ENCODE measurements at regions not wholly inside any gene's neighbourhood (a gene's known extent, or its start where the extent isn't known, plus 50 kb on each side); places are given as distances from the start of the nearest gene placed in this dataset.

DNA sequence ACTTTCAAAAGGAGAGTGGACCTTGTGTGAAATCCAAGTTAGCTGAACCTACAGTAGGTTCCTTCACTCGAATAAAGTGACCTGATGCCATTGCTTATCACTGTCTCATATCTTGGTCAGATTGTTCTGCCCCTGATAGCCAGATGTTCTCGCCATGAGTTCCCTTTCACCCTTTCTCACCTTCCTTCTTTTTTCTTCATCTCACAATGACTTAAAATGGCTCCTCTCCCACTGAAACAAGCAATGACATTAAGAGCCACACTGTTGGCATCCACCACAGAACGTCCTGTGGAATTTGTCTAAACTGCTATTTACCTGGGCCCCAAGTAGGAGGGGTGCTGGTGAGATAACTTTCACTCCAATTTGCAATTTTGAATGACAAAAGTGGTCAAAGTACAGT is 227.6 kb upstream of the PPP1R2C start:
- DNase-seq (ENCODE audit: low read depth in 1 of 2, low spot score in 1 of 2) = no peak

GRCh38 chrX:43008356-43008755 is 230.4 kb upstream of the PPP1R2C start:
- no peak for DNase-seq (ENCODE audit: low read depth in 1 of 2, low spot score in 1 of 2)

DNA sequence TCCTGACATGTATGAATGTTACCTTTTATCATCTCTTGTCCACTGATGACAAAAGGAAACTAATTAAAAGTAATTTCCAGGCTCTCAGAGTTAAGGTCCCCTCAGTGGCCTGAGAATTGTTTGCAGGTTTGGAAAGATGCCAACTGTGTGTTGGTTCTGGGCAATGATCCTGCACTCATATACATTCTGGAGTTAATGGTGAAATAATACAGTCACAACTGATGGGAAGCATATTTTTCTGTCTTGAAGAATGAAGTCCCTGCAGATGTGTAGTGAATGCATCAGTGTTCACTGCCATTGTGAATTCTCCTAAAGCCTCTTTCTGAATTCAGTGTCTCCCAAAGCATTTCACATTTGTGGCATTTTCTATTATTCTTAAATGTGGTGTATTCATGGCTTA is 238.1 kb upstream of the PPP1R2C start:
- no peak for DNase-seq (ENCODE audit: low read depth in 1 of 2, low spot score in 1 of 2)

DNA sequence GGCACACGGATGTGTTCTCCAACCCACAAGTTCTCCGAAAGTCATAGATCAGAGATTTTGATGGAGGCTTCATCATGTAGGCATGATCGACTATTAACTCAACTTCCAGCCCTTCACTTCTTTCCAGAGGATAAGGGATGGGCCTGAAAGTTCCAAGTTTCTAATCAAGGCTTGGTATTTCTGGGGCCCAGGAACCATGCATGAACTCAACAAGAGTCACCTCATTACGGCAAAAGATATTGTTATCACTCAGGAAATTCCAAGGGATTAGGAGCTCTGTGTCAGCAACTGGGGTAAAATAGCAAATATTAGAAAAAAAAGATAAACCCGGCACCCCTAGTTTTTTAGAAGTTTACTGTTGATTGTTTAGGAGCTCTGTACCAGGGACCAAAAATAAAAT is 240.1 kb upstream of the PPP1R2C start:
- DNase-seq (ENCODE audit: low read depth in 1 of 2, low spot score in 1 of 2) = no peak

DNA sequence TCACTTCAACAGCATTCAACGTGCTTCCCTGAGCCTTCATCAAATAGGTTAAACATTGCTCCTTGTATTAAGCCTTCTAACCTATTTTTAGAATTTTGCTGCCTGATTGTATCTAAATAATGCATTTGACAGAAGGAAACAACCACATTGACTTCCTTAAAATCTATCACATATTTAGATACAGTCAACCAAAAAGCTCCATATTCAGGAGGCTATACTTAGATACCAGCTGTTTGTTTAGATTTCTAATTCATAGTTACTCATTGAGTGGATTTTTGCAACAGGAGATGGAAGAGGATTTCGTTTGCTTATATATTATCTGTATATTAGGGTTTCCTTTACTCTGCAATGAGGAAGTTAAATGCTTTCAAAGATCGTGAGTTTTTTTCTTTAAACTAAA is 241.1 kb upstream of the PPP1R2C start:
- no peak for DNase-seq (ENCODE audit: low read depth in 1 of 2, low spot score in 1 of 2)

DNA sequence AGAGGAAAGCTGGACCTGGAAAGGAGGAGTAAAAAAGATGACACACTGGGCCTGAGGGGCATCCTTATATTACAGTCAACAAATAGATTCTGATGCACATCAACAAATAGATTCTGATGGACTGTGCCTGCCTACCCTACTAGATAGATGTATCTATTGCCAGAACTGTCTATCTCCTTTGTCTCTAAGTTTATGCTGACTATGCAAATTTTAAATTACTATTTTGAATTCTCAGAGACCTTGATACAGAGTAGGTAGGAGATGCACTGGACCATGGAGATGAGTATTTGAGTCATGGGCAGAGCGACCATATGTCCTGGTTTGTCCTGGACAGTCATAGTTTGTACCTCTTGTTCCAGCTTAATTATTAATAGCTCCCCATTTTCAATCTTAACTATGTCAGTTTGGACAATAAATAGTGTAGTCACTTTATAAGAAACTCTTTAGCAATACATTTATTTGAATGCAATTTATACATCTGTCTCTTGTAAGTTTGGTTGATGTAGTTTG is 247.9 kb upstream of the PPP1R2C start:
- no peak for DNase-seq (ENCODE audit: low read depth in 1 of 2, low spot score in 1 of 2)

DNA sequence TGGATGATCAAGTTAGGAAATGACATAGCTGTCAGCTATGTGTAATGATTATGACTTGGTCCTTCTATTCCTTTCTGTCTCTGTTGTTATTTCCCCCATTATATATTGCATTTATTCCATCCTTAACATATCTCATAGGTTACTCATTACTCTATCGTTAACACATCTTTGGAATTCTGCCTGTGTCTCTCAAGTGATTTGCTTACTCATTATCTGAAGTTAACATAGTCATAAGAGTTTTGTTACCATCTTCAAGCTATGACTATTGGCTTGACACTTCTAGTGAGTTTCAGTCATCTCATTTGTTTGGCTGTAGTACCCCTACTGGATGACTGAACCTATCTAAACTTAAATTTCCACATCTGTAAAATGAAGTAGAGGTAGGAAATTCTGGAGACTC is 286.1 kb upstream of the PPP1R2C start:
- DNase-seq (ENCODE audit: low read depth in 1 of 2, low spot score in 1 of 2) = no peak

DNA sequence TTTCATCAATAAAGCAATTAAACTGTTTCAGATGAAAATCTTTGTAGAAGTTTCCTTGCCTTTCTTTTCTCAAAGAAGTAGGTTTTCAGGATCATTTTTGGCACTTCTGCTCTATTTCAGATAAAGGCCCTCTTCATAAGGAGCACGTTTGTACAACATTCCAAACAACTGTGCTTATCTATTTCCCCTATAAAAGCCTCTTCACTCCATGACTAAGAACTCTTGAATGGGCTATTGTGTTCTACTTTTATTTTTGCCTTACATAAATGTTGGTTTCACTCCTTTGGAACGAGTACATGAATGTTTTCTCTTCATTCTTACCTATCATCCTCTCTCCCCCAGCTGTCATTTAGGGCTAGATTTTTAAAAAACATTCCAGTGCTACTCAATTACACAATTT is 288.0 kb upstream of the PPP1R2C start:
- no peak for DNase-seq (ENCODE audit: low read depth in 1 of 2, low spot score in 1 of 2)

- DNase-seq (ENCODE audit: low read depth in 1 of 2, low spot score in 1 of 2) = no peak
These were observed 290.7 kb upstream of the PPP1R2C start for GRCh38 chrX:43068639-43069038.

- no peak for DNase-seq (ENCODE audit: low read depth in 1 of 2, low spot score in 1 of 2)
These were observed 305.1 kb upstream of the PPP1R2C start for GRCh38 chrX:43083016-43083415.

DNA sequence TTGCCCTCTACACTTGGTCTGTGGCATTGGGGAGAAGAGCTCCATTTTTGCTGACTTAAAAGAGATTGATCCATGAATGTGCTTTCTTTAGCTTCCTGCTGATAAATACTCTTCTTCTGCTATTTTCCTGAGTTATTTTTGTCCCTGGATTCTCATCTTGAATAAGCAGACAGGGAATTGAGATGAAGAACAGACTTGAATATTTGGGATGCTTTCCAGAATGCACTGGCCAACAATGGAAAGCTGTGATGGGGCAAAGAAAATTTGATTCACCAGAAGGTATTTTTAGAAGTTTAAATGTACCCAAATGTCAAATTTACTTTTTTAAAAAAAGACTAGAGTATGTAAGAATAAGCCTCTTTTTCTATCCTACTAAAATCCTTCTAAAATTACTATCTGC is 309.9 kb upstream of the PPP1R2C start:
- DNase-seq (ENCODE audit: low read depth in 1 of 2, low spot score in 1 of 2) = no peak

DNA sequence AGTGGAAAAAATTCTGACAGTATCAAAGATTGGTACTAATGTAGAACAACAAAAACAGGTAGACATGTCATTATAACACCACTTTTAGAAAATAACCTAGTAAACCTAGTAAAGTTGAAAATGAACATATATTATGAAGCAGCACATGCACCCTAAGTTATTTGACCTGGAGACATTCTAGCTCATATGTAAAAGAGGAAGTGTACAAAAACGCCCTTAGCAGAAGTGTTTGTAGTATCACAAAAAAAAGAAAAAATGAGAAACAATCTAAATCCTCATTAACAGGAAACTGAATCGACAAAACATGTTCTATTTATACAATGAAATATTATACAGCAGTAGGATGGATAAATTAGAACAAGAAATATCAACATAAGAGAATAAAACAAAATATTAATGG is 318.9 kb upstream of the PPP1R2C start:
- DNase-seq (ENCODE audit: low read depth in 1 of 2, low spot score in 1 of 2) = no peak

GRCh38 chrX:43106009-43106408 is 328.0 kb upstream of the PPP1R2C start:
- DNase-seq (ENCODE audit: low read depth in 1 of 2, low spot score in 1 of 2) = no peak

- no peak for DNase-seq (ENCODE audit: low read depth in 1 of 2, low spot score in 1 of 2)
These were observed 330.9 kb upstream of the PPP1R2C start for GRCh38 chrX:43108828-43109227.

DNA sequence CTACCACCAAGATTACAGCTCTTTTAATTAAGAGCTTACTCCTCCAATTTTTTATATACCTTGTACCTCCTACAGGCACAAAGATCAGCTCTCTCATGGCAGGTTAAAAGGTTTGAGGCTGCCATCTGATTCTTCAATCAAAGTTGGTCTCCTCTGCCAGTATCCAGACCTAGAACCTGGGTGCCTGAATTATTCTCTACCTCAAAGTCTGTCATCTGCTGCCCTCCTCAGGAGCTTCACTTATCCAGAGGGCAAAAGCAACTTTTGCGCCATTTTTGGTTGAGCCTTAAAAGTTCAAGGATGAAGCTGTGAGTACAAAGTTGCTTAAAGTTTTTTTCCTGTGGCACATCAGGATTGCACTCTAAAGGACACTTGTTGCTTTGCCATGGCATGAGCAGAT is 343.7 kb upstream of the PPP1R2C start:
- DNase-seq (ENCODE audit: low read depth in 1 of 2, low spot score in 1 of 2) = no peak

DNA sequence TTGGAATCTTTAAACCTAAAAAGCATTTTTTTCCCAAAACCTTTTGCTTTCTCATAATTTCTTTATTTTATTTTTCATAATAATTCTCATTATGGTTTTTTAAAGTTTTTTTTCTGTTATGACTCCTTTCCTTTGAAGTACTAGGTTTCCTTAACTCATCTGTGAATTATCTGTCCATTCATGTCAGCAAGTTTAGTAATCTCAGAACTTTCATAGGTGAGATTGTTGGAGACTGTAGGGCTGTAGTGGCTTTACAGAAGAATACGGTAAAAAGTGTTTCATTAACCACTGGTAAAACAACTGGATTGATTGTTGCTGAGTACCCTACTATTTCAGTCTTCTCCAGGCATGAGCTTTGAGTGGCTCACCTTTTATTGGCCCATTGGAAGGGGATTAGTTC is 361.7 kb upstream of the PPP1R2C start:
- no peak for DNase-seq (ENCODE audit: low read depth in 1 of 2, low spot score in 1 of 2)

DNA sequence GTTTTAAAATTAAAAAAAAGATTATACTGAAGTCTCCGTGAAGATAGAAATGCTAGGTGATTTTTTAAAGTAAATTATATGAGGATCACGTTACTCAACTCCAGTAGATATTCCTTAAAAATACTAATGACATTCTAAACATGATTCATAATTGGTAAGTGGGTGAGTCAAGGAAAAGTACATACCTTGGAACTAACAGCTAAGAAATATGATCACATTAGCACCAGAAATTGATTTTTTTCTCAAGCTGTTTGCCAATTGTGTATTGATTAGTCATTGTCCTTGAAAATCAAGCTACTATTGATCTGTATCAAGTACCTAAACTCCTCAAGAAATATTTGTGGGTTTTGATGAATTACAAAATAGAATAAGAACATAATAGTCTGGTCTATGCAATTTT is 362.6 kb upstream of the PPP1R2C start:
- DNase-seq (ENCODE audit: low read depth in 1 of 2, low spot score in 1 of 2) = no peak

DNA sequence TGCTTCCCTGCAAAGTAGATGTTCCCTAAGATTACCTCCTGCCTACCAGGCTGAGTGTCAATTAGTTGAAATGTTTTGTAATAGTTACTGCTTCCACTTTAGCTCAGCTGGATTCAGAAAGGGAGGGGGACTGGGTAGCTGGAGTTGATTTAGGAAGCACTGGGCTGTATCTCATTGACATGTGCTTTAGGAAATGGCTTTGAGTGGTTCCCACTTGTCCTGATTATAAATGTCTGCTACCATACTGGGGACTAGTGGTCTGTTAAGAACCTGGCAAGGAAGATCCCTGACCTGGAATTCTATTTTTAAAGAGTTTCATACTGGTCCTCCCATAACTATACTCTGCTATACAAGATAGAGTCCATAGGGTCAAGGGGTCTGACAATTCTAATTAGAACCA is 363.9 kb upstream of the PPP1R2C start:
- DNase-seq (ENCODE audit: low read depth in 1 of 2, low spot score in 1 of 2) = no peak

- DNase-seq (ENCODE audit: low read depth in 1 of 2, low spot score in 1 of 2) = no peak
These were observed 370.3 kb upstream of the PPP1R2C start for GRCh38 chrX:43148305-43148704.

DNA sequence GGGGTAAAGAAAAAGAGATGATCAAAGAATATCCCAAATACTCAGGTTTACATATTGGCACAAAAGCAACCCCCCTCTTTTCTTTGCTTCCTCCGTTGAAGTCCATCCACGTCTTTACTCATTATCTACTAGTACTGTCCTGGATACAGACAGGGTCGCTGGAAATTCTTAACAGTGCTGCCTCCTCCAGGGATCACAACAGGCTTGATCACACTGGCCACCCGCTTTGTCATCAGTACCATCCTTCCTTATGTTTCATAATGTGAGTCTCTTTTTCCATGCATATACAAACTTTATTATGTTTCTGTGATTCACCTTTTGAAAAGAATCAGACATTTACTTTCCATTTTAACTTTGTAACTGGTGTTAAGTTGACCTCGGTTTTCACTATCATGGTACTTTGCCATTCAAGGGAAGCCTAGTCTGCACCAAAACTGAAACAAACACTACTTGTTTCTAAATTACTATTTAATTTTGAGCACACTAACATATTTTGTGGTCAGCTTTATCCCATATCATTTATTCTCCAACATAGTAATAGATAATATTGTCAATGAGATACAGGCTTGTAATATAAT is 387.5 kb upstream of the PPP1R2C start:
- DNase-seq (ENCODE audit: low read depth in 1 of 2, low spot score in 1 of 2) = no peak

DNA sequence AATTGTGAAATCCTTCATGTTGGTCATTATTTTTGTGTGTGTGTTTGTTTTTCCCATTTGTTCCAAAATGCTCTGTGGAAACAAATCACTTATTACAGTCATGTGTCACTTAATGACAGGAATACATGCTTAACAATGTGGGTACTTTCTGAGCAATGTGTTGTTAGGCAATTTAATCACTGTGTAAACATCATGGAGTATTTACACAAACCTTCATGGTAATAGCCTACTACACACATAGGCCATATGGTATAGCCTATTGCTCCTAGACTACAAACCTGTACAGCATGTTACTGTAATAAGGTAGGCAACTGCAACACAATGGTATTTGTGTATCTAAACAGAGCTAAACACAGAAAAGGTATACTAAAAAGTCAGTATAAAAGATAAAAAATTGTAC is 388.9 kb upstream of the PPP1R2C start:
- no peak for DNase-seq (ENCODE audit: low read depth in 1 of 2, low spot score in 1 of 2)

DNA sequence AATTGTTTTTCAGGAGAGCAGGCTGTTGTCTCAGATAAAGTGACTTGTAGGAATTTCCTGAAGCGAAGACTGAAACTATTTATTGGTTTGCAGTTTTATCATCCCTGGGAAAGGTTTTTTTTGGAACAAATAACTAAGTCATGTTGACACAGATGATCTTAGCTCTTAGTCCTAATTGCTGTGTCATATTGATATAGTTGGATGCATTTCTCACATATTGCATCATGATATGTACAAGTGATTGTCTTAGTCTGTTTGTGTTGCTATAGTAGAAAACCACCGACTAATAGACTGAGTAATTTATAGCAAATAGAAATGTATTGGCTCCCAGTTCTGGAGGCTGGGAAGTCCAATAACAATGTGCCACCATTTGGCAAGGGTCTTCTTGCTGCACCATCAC is 397.5 kb upstream of the PPP1R2C start:
- no peak for DNase-seq (ENCODE audit: low read depth in 1 of 2, low spot score in 1 of 2)

- DNase-seq (ENCODE audit: low read depth in 1 of 2, low spot score in 1 of 2) = no peak
These were observed 398.7 kb upstream of the PPP1R2C start for GRCh38 chrX:43176686-43177085.

- DNase-seq (ENCODE audit: low read depth in 1 of 2, low spot score in 1 of 2) = no peak
These were observed 410.3 kb upstream of the PPP1R2C start for GRCh38 chrX:43188296-43188695.

All from stimulated activated CD4-positive, alpha-beta T cell treated with anti-CD3 and anti-CD28 coated beads, Interleukin-15, amount 100 ng/mL, for 1 hour (primary cell).